GM19035 (cell line): ENCODE measurements at regions not wholly inside any gene's neighbourhood (a gene's known extent, or its start where the extent isn't known, plus 50 kb on each side); places are given as distances from the start of the nearest gene placed in this dataset.
"Not testable (repeated sequence)": the region's sequence is repeated elsewhere in the genome, so short reads cannot be mapped to it uniquely, and the experiment has no call there.

Experiments
- ATAC-seq: cut with Tn5 transposase; IDR thresholded peaks from one replicate; pipeline ENCODE4 v1.9.1; 2021; ENCODE audit not compliant: unreplicated experiment

DNA sequence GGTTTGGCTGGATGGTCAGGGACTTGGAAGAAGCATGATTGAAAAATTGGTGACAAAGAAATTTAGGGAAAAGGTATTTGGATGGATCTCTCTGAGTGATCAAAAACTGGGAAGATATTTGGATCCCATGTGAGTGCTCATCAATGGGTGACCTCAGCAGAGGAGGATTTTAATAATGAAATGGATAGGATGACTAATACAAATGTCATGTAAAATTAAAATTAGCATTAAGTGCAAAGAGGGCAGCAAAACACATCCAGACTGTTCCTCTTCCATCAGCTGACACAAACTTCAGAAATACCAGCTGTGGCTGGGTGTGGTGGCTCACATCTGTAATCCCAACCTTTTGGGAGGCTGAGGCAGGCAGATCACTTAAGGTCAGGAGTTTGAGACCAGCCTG is 151.7 kb downstream of the THBS2 start:
- no peak for ATAC-seq

GRCh38 chr6:169101036-169101805 is 152.4 kb downstream of the THBS2 start:
- no peak for ATAC-seq

GRCh38 chr6:169099411-169100202 is 154.0 kb downstream of the THBS2 start:
- ATAC-seq, result no peak

DNA sequence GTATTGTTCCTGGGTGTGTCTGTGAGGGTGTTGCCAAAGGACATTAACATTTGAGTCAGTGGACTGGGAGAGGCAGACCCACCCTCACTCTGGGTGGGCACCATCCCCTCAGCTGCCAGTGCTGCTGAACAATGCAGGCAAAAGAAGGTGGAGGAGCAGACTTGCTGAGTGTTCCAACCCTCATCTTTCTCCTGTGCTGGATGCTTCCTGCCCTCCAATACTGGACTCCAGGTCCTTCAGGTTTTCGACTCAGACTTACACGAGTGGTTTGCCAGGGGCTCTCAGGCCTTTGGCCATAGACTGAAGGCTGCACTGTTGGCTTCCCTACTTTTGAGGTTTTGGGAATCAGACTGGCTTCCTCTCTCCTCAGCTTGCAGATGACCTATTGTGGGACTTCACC is 155.0 kb downstream of the THBS2 start:
- ATAC-seq, result not testable (repeated sequence)

DNA sequence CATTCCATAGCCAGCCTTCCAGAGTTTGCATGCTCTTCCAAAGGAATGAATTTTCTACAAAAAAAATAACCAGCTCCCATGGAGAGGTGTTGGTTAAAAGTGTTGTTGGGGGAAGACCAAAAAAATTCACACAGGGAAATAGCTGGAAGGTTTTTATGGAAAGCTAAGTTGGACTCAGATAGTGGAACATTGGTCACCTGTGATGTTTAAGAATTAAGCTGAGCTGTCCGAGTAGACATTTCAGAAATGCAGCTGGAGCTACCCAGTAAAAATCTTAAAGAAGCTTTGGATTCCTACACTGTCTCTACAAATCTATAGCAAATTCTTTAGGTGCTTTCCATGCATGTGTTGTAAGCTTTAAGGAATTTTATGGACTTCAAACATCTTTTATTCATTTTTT is 155.5 kb downstream of the THBS2 start:
- ATAC-seq, result no peak

DNA sequence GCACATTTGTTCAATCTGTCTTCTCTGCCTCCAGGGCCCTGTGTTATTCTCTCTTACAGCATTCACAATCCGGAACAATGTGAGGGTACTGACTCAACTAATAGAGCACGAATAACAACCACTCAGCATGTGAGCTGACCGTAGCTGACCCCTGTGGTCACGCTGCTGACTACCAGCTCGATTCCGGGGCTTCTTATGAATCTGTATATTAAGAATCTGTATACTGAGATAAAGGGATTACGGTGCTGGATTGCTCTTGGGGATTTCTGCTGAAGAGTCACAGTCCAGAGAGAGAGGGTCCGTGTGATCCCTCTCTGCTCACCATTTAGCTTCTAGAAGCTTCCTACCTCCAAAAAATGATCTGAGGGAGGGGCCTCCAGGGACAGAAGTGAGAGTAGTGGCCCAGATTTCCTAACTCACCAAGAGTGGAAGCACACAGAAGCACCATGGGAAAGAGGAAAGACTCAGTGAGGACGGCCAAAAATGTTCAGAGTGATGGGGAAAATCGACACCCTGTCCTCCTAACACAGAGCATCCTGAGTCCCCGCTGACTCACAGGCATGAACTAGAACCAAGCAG is 156.2 kb downstream of the THBS2 start:
- ATAC-seq, result no peak

GRCh38 chr6:169096388-169096787 is 157.3 kb downstream of the THBS2 start:
- no peak for ATAC-seq

DNA sequence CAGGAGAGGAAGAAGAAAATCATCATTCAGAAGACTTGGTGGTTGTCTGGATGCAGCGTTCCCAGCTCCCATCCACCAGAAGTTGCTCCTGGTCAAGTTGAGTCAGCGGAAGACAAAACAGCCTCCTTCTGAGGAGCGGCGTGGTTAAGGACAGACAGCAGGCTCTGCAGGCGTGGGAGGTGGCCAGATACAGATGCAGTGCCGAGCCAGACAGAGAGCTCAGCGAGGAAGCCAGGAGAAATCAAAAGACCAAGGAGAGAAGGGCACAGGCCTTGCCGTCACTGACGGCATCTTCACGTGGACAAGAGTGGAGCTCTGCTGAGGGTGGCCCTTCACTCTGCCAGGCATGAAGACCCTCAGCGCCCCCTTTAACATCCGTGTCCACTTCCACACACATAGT is 158.5 kb downstream of the THBS2 start:
- no peak for ATAC-seq

- no peak for ATAC-seq
Measured at GRCh38 chr6:169094552-169094950, 159.1 kb downstream of the THBS2 start.

- ATAC-seq, result no peak
Measured at GRCh38 chr6:169093770-169094551, 159.7 kb downstream of the THBS2 start.

DNA sequence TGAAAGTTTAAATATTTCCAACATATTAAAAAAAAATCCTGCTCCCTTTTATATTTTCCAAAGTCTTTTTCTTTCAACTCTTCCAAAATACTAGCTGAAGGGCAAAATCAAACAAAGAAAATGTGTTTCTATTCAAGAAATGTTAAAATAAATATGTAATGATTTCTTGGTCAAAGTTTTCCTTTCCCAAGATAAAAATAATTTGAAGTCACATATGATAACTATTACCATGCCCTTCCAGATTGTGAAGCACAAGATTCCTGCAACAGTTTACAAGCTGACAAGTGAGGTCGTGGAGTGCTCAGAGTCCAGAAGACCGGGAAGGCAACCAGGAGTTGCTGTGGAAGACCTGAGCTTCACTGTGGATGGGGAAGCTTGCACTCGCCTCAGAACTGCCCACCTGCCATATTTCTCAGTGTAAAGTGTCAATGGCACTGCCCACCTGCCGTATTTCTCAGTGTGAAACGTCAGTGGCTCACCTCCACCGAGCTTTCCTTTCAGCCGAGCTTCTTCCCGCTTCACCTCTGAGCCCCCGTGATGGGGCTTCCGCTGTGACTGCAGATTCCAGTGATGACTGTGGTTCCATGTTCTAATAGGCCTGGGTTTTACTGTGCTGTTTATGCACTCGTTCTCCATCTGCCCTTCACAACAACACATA is 160.5 kb downstream of the THBS2 start:
- ATAC-seq, result no peak

- ATAC-seq, result peak; percentile 46
Measured at GRCh38 chr6:169092375-169092774, 161.3 kb downstream of the THBS2 start.

DNA sequence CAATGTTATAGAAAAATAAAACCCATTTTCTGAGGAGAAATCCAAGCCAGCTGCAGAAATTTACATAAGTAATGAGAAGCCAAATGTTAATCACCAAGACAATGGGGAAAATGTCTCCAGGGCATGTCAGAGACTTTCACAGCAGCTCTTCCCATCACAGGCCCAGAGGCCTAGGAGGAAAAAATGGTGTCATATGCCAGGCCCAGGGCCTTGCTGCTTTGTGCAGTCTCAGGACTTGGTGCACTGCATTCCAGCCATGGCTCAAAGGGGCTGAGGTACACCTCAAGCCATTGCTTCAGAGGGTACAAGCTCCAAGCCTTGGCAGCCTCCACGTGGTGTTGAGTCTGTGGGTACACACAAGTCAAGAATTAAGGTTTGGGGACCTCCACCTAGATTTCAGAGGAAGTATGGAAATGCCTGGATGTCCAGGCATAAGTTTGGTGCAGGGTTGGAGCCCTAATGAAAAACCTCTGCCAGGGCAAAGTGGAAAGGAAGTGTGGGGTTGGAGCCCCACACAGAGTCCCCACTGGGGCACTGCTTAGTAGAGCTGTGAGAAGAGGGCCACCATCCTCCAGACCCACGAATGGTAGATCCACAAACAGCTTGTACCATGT is 163.0 kb downstream of the THBS2 start:
- not testable (repeated sequence) for ATAC-seq

DNA sequence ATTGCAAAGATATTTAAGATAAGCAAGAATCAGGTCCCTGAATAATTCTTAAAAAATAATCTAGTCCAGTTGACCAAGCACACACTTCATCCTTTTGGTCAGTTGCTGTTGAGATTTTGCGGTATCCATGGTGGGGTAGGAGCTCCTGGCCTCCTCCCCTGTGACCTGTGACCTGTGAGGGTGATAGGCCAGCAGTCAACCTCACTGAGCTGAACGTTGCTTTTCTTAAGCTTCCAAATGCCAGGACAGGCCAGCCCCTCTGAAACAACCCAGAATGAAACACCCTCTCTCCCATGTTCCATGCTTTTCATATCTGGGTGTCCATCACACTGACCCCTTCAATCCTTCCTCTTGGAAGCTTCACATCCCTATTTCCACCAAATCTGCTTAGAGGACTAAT is 164.9 kb downstream of the THBS2 start:
- ATAC-seq, result no peak

DNA sequence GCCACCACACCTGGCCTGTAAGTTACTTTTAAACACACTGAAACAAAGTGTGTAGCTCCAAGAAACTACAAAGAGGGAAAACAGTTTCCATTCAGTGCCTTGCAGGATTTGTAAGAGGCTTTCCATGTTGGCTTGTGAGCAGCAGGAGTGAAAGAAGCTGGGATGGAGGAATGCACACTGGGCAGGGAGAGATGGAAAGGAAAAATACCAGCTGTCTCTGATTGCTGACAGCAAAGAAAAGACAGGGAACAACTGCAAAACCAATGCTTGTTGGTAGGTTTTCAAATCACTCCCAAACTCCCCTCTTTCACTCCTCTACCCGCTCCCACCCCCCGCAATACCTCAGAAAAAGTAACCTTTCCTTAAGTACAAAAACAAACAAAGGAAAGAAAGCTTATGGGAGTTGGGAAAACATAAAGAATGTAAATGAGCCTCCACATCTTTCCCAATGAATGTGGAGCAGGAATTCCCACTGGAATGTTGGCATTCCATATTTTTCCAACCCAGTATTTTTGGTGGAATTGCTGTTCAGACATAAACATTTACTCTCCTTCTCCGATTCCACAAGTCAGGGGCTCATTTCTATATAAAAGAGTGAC is 166.1 kb downstream of the THBS2 start:
- ATAC-seq, result no peak

DNA sequence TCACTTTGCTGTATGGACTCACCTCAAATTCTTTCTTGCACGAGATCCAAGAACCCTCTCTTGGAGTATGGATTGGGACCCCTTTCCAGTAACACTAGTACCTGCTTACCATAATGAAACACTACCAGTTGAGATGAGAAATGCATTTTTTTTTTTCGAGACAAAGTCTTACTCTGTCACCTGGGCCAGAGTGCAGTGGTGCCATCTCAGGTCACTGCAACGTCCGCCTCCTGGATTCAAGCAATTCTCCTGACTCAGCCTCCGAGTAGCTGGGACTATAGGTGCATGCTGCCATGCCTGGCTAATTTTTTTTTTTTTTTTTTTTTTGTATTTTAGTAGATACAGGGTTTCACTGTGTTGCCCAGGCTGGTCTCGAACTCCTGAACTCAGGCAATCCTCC is 167.0 kb downstream of the THBS2 start:
- not testable (repeated sequence) for ATAC-seq

DNA sequence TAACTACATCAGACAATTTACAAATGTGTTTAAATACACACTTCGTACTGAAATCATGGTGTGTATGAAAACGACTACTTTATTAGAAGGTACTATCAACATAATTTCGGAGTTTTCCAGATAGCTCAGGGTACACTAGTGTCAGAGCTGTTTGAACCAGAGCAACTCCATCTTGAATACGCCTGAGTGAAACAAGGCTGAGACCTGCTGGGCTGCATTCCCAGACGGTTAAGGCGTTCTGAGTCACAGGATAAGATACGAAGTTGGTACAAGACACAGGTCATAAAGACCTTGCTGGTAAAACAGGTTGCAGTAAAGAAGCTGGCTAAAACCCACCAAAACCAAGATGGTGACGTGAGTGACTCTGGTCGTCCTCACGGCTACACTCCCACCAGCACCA is 167.6 kb downstream of the THBS2 start:
- no peak for ATAC-seq

DNA sequence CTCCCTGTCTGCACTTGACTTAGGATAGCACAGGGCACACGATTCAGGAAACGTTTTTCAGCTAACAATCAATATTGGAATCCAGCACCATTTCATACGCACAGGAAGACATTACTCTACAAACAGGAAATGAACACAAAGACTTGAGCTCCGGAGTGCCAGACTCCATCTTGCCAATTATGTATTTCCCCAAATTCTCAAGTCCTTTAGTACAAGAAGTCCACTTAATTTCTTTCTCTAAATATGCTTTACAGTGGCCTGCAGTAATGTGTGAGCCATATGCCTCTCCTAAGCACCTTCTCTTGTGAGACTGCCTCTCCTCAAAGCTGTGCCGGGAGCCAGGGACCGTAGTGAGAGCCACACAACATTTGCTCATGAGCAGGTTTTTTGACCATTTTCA is 168.2 kb downstream of the THBS2 start:
- no peak for ATAC-seq

GRCh38 chr6:169084557-169084956 is 169.1 kb downstream of the THBS2 start:
- ATAC-seq, result not testable (repeated sequence)

GRCh38 chr6:169084067-169084466 is 169.6 kb downstream of the THBS2 start:
- no peak for ATAC-seq
